Pancreas (tissue), 10 donors: ENCODE measurements at regions not wholly inside any gene's neighbourhood (a gene's known extent, or its start where the extent isn't known, plus 50 kb on each side); places are given as distances from the start of the nearest gene placed in this dataset.

Experiments used
- ATAC-seq, 4 donors: fragments of 200-7000 bp; cut with Tn5 transposase; one replicate each; pipeline versions ENCODE4 v1.8.0 to v1.9.1; 2020; ENCODE audit warnings: mild to moderate bottlenecking in 4 of 4, moderate library complexity in 4 of 4
- DNase-seq, 6 donors: peaks; one replicate each; pipeline ENCODE4 v3.0.0-alpha.2; 2020
- FAIRE-seq: peaks from 2 replicates; lab custom pipeline; 2012; peaks lifted over from hg19 to GRCh38; lab: Jason Lieb, UNC
- H3K27ac ChIP-seq, 4 donors: fragments of 200-600 bp; sonication (generic); 1 replicate in 3 of 4; 2 replicates in 1 of 4; pipeline versions ENCODE4 v1.5.0 to v1.8.0; 2020
- H3K27me3 ChIP-seq, 4 donors: fragments of 200-600 bp; one replicate each; pipeline ENCODE4 v1.8.0; 2021
- H3K36me3 ChIP-seq, 3 donors: fragments of 200-600 bp; sonication (generic) in 1 of 3; one replicate each; pipeline versions ENCODE4 v1.5.0 to v1.8.0; 2020 to 2021
- H3K4me1 ChIP-seq, 3 donors: fragments of 200-600 bp; one replicate each; pipeline ENCODE4 v1.8.0; 2021
- H3K4me3 ChIP-seq, 4 donors: fragments of 200-600 bp; sonication (generic) in 2 of 4; one replicate each; pipeline versions ENCODE4 v1.5.0 to v1.8.0; 2020 to 2021
- H3K9me3 ChIP-seq, 4 donors: fragments of 200-600 bp; one replicate each; pipeline ENCODE4 v1.8.0; 2021
- WGBS, 2 donors: extraction: QIAGEN DNeasy Blood & Tissue Kit; methylation state at CpG; one replicate each; pipeline ENCODE4 v1.1.7; 2013; 5-methylcytosine and 5-hydroxymethylcytosine counted together
- intact Hi-C, 3 donors: fragments of 100-400 bp; cut with DNase I; formaldehyde crosslinking; loops; one replicate each; pipeline versions ENCODE4 v1.11.1 to v1.14.2; 2022
- TF ChIP-seq, protein P1 (sequence below), 4 donors: fragments of 200-600 bp; sonication (generic) in 3 of 4; IDR thresholded peaks; one replicate each; pipeline versions ENCODE4 v1.5.0 to v1.8.0; 2021; ENCODE audit warnings: antibody characterized with exemption in 4 of 4
- donor health status: healthy with polysubstance abuse.
- donor health status: DM: no; HTN: no; CAD: no; lungs with moderate emphysema.
- donor health status: DM: no; HTN: no; CAD: no.
- donor health status: control.
- donor health status: control.
- donor health status: Bipolar disorder and iron deficiency.
- donor health status: DM: yes; HTN: yes; CAD: no.
- donor health status: DM: no; HTN: no; CAD: no.
- donor health status: DM: no; HTN: no; CAD: no.
- donor health status: DM: yes; HTN: yes; CAD: no.

DNA sequence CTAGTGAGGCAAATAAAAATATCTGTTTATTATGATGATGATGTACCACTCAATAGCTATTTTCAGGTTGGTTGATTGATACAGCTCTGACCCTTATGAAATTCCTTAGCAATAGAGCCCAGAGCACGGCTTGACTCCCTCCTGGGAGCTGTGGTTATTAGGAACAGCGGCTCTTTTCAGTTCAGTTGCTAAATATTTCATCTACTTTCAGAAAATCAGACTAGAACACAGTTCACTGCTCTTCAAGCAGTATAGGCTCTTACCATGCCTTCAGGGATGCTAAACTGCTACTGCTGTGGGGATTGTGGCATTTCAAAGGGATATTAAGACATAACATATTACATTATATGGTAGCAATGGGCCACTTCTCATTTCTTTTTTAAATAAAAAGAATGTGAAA lies 218.8 kb downstream of the SNCA start:
- TF ChIP-seq, protein P1, sequence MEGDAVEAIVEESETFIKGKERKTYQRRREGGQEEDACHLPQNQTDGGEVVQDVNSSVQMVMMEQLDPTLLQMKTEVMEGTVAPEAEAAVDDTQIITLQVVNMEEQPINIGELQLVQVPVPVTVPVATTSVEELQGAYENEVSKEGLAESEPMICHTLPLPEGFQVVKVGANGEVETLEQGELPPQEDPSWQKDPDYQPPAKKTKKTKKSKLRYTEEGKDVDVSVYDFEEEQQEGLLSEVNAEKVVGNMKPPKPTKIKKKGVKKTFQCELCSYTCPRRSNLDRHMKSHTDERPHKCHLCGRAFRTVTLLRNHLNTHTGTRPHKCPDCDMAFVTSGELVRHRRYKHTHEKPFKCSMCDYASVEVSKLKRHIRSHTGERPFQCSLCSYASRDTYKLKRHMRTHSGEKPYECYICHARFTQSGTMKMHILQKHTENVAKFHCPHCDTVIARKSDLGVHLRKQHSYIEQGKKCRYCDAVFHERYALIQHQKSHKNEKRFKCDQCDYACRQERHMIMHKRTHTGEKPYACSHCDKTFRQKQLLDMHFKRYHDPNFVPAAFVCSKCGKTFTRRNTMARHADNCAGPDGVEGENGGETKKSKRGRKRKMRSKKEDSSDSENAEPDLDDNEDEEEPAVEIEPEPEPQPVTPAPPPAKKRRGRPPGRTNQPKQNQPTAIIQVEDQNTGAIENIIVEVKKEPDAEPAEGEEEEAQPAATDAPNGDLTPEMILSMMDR (IDR thresholded peaks at IDR 0.05): no peak
- no peak overlapping the region for H3K4me3 ChIP-seq
- H3K27ac ChIP-seq: no peak overlapping the region
- ATAC-seq (no peak), DNase-seq (no peak), FAIRE-seq (no peak)
- no peaks in the 10 kb centered on the region for H3K36me3 ChIP-seq
- H3K4me1 ChIP-seq: no peaks in the 10 kb centered on the region
- no peaks in the 10 kb centered on the region for H3K27me3 ChIP-seq
- intact Hi-C loops: no loop called here
- 86 to 89% methylated on average over 2 of the region's 2 CpGs for WGBS, 2 donors
- no peaks in the 10 kb centered on the region for H3K9me3 ChIP-seq

DNA sequence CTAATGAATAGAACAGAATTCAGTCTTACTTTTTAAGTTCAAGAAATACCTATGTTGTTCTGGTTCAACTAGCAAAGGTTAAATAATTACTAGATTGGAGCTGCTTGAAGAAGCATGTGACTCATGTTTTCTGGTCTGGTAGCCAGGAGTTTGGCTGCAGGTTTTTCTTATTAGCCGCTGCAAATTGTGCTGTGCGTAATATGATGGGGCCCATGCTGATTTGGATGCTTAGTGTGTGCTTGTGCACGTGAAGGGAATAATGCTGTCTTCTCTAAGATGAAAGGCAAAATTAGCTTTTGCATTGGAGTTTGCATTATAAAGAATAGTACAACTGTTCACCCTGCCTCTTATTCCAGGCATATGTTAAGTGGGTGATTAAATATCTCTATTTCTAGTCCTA lies 219.6 kb downstream of the SNCA start:
- H3K27me3 ChIP-seq: no peaks in the 10 kb centered on the region
- no peak for FAIRE-seq
- DNase-seq: no peak
- no peak overlapping the region for H3K27ac ChIP-seq
- intact Hi-C loops: no loop called here
- TF ChIP-seq, protein P1 (IDR thresholded peaks at IDR 0.05): no peak
- H3K36me3 ChIP-seq: no peaks in the 10 kb centered on the region
- no peaks in the 10 kb centered on the region for H3K4me1 ChIP-seq
- WGBS, 2 donors: 74 to 86% methylated on average over 3 of the region's 3 CpGs
- H3K4me3 ChIP-seq: no peak overlapping the region
- no peak for ATAC-seq
- no peaks in the 10 kb centered on the region for H3K9me3 ChIP-seq

DNA sequence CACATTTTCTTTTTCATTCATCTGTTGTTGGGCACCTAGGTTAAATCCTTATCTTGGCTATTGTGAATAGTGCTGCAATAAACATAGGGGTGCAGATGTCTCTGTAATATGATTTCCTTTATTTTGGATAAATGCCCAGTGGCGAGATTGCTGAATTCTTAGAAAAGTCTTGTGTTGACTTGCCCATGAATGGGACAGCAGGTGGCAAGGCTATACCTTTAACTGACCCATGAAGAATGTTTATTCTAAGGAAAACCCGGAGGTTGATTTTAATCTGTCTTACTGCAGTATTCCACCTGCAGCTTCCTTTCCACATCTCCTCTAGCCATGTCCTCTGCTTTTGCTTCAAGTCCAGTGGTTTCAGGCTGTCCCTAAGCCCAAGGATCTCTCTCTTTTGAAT lies 220.6 kb downstream of the SNCA start:
- intact Hi-C loops: no loop called here
- Histone ChIP-seq H3K27me3 (no peaks in the 10 kb centered on the region), H3K27ac (no peak overlapping the region), H3K9me3 (no peaks in the 10 kb centered on the region), H3K4me1 (no peaks in the 10 kb centered on the region), H3K4me3 (no peak overlapping the region), H3K36me3 (no peaks in the 10 kb centered on the region)
- TF ChIP-seq, protein P1 (IDR thresholded peaks at IDR 0.05): no peak
- no peak for FAIRE-seq
- ATAC-seq: no peak
- WGBS, 2 donors: 24 to 32% methylated on average over 2 of the region's 2 CpGs
- DNase-seq: no peak

DNA sequence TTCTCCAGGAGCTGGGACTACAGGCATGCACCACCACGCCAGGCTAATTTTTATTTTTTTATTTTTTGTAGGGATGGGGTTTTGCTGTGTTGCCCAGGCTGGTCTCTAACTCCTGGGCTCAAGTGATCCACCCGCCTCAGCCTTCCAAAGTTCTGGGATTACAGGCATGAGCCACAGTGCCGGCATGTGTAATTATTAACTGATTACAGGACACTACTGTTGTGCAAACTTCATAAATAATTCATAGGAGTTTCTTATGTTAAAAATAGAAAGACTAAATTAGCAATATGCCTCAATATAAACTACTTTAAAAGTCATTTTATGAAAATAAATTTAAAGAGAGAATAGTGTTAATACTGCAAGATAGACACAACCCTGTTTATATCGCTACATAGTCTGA lies 221.9 kb downstream of the SNCA start:
- no peaks in the 10 kb centered on the region for H3K36me3 ChIP-seq
- H3K27ac ChIP-seq: no peak overlapping the region
- FAIRE-seq (no peak), DNase-seq (no peak), ATAC-seq (no peak)
- no peaks in the 10 kb centered on the region for H3K27me3 ChIP-seq
- TF ChIP-seq, protein P1 (IDR thresholded peaks at IDR 0.05): no peak
- intact Hi-C loops: no loop called here
- no peaks in the 10 kb centered on the region for H3K4me1 ChIP-seq
- H3K9me3 ChIP-seq: no peaks in the 10 kb centered on the region
- 72 to 77% methylated on average over 4 of the region's 4 CpGs for WGBS, 2 donors
- no peak overlapping the region for H3K4me3 ChIP-seq

DNA sequence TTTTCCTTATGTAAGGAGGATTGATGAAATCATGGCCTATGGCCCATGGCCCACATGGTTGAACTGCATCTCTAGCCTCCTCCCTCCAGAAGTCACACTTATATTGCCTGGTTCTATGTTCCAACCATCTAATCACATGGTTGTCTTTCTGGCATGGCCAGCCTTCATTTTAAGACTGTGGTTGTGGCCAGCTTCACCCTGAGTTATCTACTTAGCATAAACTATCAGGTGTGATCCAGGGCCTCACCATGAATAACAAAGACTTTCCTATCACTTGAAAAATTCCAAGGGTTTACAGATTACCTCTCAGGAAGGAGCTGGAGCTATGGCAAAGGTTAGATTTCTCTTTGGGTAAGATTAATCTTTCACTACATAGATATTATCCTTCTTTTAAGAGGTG lies 222.8 kb downstream of the SNCA start:
- intact Hi-C loops: no loop called here
- no peak for ATAC-seq
- Histone ChIP-seq H3K4me1 (no peaks in the 10 kb centered on the region), H3K9me3 (no peaks in the 10 kb centered on the region), H3K4me3 (no peak overlapping the region), H3K36me3 (no peaks in the 10 kb centered on the region), H3K27me3 (no peaks in the 10 kb centered on the region), H3K27ac (no peak overlapping the region)
- DNase-seq: no peak
- no peak for FAIRE-seq
- TF ChIP-seq, protein P1 (IDR thresholded peaks at IDR 0.05): no peak
